Esophagus muscularis mucosa (tissue), 4 donors: ENCODE measurements at regions not wholly inside any gene's neighbourhood (a gene's known extent, or its start where the extent isn't known, plus 50 kb on each side); places are given as distances from the start of the nearest gene placed in this dataset.

Experiments
- DNase-seq: peaks from one replicate; pipeline ENCODE4 v3.0.0-alpha.2; 2017; ENCODE audit errors: extremely low spot score
- H3K27ac ChIP-seq, 4 donors: fragments of 200-600 bp; sonication (generic); replicated peaks in 1 of 4; 1 replicate in 3 of 4; 2 replicates in 1 of 4; pipeline ENCODE4 v1.5.1; 2016 to 2019; ENCODE audit warnings: mild to moderate bottlenecking in 1 of 4
- H3K27me3 ChIP-seq, 4 donors: fragments of 200-600 bp; sonication (generic); one replicate each; pipeline versions ENCODE4 v1.5.1 to v1.6.0; 2016 to 2019
- H3K36me3 ChIP-seq, 4 donors: fragments of 200-600 bp; sonication (generic); one replicate each; pipeline ENCODE4 v1.5.1; 2016 to 2019
- H3K4me1 ChIP-seq, 4 donors: fragments of 200-600 bp; sonication (generic); one replicate each; pipeline ENCODE4 v1.5.1; 2016 to 2019
- H3K4me3 ChIP-seq, 4 donors: fragments of 200-600 bp; sonication (generic); 1 replicate in 2 of 4; 2 replicates in 2 of 4; pipeline ENCODE4 v1.5.1; 2016 to 2019; ENCODE audit warnings: mild to moderate bottlenecking in 4 of 4, moderate library complexity in 1 of 4
- H3K9me3 ChIP-seq, 4 donors: fragments of 200-600 bp; sonication (generic); 1 replicate in 3 of 4; 2 replicates in 1 of 4; pipeline ENCODE4 v1.5.1; 2016 to 2019
- CTCF ChIP-seq, 3 experiments: fragments of 200-600 bp in 2 of 3; fragments of 450-650 bp in 1 of 3; sonication (generic) in 2 of 3; IDR thresholded peaks; one replicate each; pipeline ENCODE4 v1.5.1; 2017 to 2019; ENCODE audit warnings: antibody characterized with exemption in 3 of 3, mild to moderate bottlenecking in 2 of 3, moderate library complexity in 1 of 3
- EP300 ChIP-seq: sonication (generic); formaldehyde crosslinking; IDR thresholded peaks from one replicate; pipeline ENCODE4 v1.6.1; 2017; ENCODE audit warnings: antibody characterized with exemption
- POLR2A ChIP-seq: fragments of 450-650 bp; IDR thresholded peaks from one replicate; pipeline ENCODE4 v1.6.1; 2017; ENCODE audit warnings: antibody characterized with exemption, moderate library complexity, mild to moderate bottlenecking, low read depth
- POLR2AphosphoS5 ChIP-seq, 2 donors: sonication (generic); formaldehyde crosslinking; IDR thresholded peaks; one replicate each; pipeline ENCODE4 v1.6.1; 2017; ENCODE audit warnings: antibody characterized with exemption in 2 of 2
- WGBS: methylation state at CpG from one replicate; pipeline ENCODE4 v1.1.5; 2018; 5-methylcytosine and 5-hydroxymethylcytosine counted together
- intact Hi-C: fragments of 100-400 bp; cut with DNase I; formaldehyde crosslinking; loops from one replicate; pipeline ENCODE4 v1.15.1; 2023

DNA sequence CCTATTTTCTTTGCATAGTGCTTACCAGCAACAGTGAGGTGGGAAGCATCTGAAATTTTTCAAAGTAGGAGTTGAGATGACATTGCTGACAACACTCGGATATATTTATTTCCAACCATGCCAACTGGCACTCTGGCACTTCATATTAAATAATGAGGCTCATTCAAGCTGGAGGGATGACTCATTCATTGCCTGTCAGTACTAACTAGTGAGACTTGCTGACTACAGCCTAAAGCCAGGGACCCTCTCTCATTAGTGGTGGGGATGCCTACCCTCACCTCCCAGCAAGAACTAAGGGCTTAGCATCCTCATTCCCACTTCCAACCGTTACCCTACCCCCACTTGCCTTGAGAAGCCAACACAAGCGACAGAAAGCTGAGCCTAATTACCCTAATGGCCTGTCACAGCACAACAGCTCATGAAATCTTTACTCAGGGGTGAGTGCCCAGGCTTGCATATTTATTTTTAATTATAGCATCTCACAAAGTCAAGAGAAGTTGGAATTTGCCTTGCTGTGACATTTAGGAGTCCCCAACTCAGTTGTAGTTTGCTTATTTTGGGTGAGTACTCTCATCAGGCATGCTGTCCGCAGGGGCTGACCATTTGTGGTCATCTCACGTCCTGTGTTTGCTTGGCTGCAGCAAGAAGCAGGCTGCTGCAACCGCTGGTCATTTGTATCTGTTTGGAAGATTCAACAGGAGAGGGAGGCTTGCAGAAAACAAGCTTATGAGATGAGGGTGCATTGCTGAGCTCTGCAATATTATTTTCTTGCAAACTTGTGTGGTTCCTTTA, 181.6 kb upstream of the POU2AF2 start:
- DNase-seq = no peak
- H3K36me3 ChIP-seq = no peaks in the 10 kb centered on the region
- WGBS = 29% methylated on average over 6 of the region's 6 CpGs
- intact Hi-C loops = no loop called here
- peaks cover 0 to 16% (median 9%) of the 10 kb centered on the region in 4 donors for H3K9me3 ChIP-seq
- TF ChIP-seq EP300 (no peak), POLR2A (no peak), POLR2AphosphoS5 (IDR thresholded peaks at IDR 0.05) (no peak), CTCF (IDR thresholded peaks at IDR 0.05) (no peak)
- H3K4me1 ChIP-seq = peaks cover 0 to 20% (median 16%) of the 10 kb centered on the region in 4 donors
- H3K4me3 ChIP-seq = no peak overlapping the region
- peak overlapping the region in 2 of 4 donors; percentile 13 to 49 for H3K27ac ChIP-seq
- H3K27me3 ChIP-seq = no peaks in the 10 kb centered on the region

GRCh38 chr11:111062420-111062819, 183.1 kb upstream of the POU2AF2 start:
- H3K27ac ChIP-seq = no peak overlapping the region
- peaks cover 0 to 5% (median 2%) of the 10 kb centered on the region in 4 donors for H3K9me3 ChIP-seq
- WGBS = 77% methylated on average over 3 of the region's 3 CpGs
- TF ChIP-seq CTCF (IDR thresholded peaks at IDR 0.05) (no peak), EP300 (no peak)
- H3K27me3 ChIP-seq = no peaks in the 10 kb centered on the region
- no peak for DNase-seq
- no peak overlapping the region for H3K4me3 ChIP-seq
- intact Hi-C loops = no loop called here
- H3K36me3 ChIP-seq = no peaks in the 10 kb centered on the region
- H3K4me1 ChIP-seq = peaks cover 0 to 20% (median 16%) of the 10 kb centered on the region in 4 donors

GRCh38 chr11:111059726-111060125, 185.8 kb upstream of the POU2AF2 start:
- intact Hi-C loops = no loop called here
- Histone ChIP-seq H3K4me3 (no peak overlapping the region), H3K9me3 (peaks cover 0 to 9% (median 4%) of the 10 kb centered on the region in 4 donors), H3K4me1 (peaks cover 0 to 16% (median 13%) of the 10 kb centered on the region in 4 donors), H3K27ac (no peak overlapping the region), H3K27me3 (no peaks in the 10 kb centered on the region), H3K36me3 (no peaks in the 10 kb centered on the region)
- TF ChIP-seq POLR2A = no peak
- no peak for TF ChIP-seq EP300
- no peak for TF ChIP-seq CTCF (IDR thresholded peaks at IDR 0.05)
- no peak for TF ChIP-seq POLR2AphosphoS5 (IDR thresholded peaks at IDR 0.05)
- no peak for DNase-seq

- Histone ChIP-seq H3K4me3 (no peak overlapping the region), H3K36me3 (no peaks in the 10 kb centered on the region), H3K27me3 (no peaks in the 10 kb centered on the region), H3K9me3 (no peaks in the 10 kb centered on the region), H3K4me1 (peaks cover 0 to 19% (median 15%) of the 10 kb centered on the region in 4 donors), H3K27ac (no peak overlapping the region)
- DNase-seq = no peak
- TF ChIP-seq EP300 (no peak), CTCF (IDR thresholded peaks at IDR 0.05) (no peak), POLR2A (no peak)
- 83% methylated on average over 4 of the region's 4 CpGs for WGBS
- intact Hi-C loops = no loop called here
Measured at GRCh38 chr11:111049131-111049530, 196.4 kb upstream of the POU2AF2 start.

DNA sequence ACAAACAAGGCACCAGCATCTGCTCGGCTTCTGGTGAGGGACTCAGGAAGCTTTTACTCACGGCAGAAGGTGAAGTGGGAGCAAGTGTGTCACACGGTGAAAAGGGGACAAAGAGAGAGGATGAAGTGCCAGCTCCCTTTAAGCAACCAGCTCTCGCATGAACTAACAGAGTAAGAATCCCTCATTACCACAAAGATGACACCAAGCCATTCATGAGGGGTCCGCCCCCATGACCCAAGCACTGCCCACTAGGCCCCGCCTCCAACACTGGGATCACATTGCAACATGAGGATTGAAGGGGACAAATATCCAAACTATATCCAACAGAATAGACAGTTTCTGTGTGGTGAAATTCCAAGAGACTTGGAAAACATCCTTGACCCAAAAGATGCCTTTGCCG, 198.2 kb upstream of the POU2AF2 start:
- H3K4me1 ChIP-seq = peaks cover 0 to 19% (median 15%) of the 10 kb centered on the region in 4 donors

More for the DNA sequence above, 198.2 kb upstream of the POU2AF2 start:
- intact Hi-C loops = no loop called here
- Histone ChIP-seq H3K27me3 (no peaks in the 10 kb centered on the region), H3K36me3 (no peaks in the 10 kb centered on the region), H3K27ac (no peak overlapping the region), H3K4me3 (no peak overlapping the region), H3K9me3 (no peaks in the 10 kb centered on the region)
- no peak for TF ChIP-seq CTCF (IDR thresholded peaks at IDR 0.05)
- no peak for TF ChIP-seq EP300
- TF ChIP-seq POLR2A = no peak
- TF ChIP-seq POLR2AphosphoS5 (IDR thresholded peaks at IDR 0.05) = no peak
- no peak for DNase-seq
- WGBS = 97% methylated on average over 7 of the region's 7 CpGs
